Neural progenitor cell (in vitro differentiated cells): ENCODE measurements at regions not wholly inside any gene's neighbourhood (a gene's known extent, or its start where the extent isn't known, plus 50 kb on each side); places are given as distances from the start of the nearest gene placed in this dataset.

Experiments used
- DNase-seq: peaks from one replicate; pipeline ENCODE4 v3.0.0-alpha.2; 2016; ENCODE audit warnings: low spot score
- H2AFZ ChIP-seq: fragments of 200-600 bp; sonication (generic); replicated peaks from 2 replicates; pipeline ENCODE4 v1.6.1; 2016; ENCODE audit warnings: antibody characterized with exemption
- H3F3A ChIP-seq: fragments of 200-600 bp; sonication (generic); 2 replicates; pipeline ENCODE4 v1.6.1; 2016; ENCODE audit warnings: antibody characterized with exemption, low read depth
- H3K27ac ChIP-seq: fragments of 200-600 bp; sonication (generic); 2 replicates; pipeline ENCODE4 v1.5.1; 2016; ENCODE audit warnings: mild to moderate bottlenecking
- H3K27me3 ChIP-seq: fragments of 200-600 bp; sonication (generic); 2 replicates; pipeline ENCODE4 v1.6.1; 2016; ENCODE audit warnings: mild to moderate bottlenecking, moderate library complexity
- H3K36me3 ChIP-seq: fragments of 200-600 bp; sonication (generic); 2 replicates; pipeline ENCODE4 v1.5.1; 2016
- H3K4me1 ChIP-seq: fragments of 200-600 bp; sonication (generic); 2 replicates; pipeline ENCODE4 v1.6.1; 2016; ENCODE audit warnings: mixed run types
- H3K4me2 ChIP-seq: fragments of 200-600 bp; sonication (generic); 2 replicates; pipeline ENCODE4 v1.6.1; 2016
- H3K4me3 ChIP-seq: fragments of 200-600 bp; sonication (generic); 2 replicates; pipeline ENCODE4 v1.5.1; 2016
- H3K79me2 ChIP-seq: fragments of 200-600 bp; sonication (generic); 2 replicates; pipeline ENCODE4 v1.6.1; 2016; ENCODE audit warnings: low read depth
- H3K9ac ChIP-seq: fragments of 200-600 bp; sonication (generic); 2 replicates; pipeline ENCODE4 v1.6.1; 2016
- H3K9me3 ChIP-seq: fragments of 200-600 bp; sonication (generic); 2 replicates; pipeline ENCODE4 v1.5.1; 2016; ENCODE audit warnings: low read depth
- H4K20me1 ChIP-seq: fragments of 200-600 bp; sonication (generic); 2 replicates; pipeline ENCODE4 v1.6.1; 2016; ENCODE audit warnings: low read depth
- H3K27ac Mint-ChIP-seq: 3 replicates; pipeline ENCODE4 v1.8.0; 2021; ENCODE audit warnings: mixed read lengths
- H3K27me3 Mint-ChIP-seq: 2 replicates; pipeline ENCODE4 v1.8.0; 2022; ENCODE audit warnings: low read depth, mild to moderate bottlenecking, inconsistent platforms, moderate library complexity, mixed read lengths; ENCODE audit not compliant: insufficient read depth
- H3K36me3 Mint-ChIP-seq: 3 replicates; pipeline ENCODE4 v1.8.0; 2021; ENCODE audit warnings: mixed read lengths
- H3K4me1 Mint-ChIP-seq: 3 replicates; pipeline ENCODE4 v1.8.0; 2021; ENCODE audit warnings: mixed read lengths
- H3K4me3 Mint-ChIP-seq: 3 replicates; pipeline ENCODE4 v1.8.0; 2021; ENCODE audit warnings: mild to moderate bottlenecking, moderate library complexity, mixed read lengths
- H3K9me3 Mint-ChIP-seq: 3 replicates; pipeline ENCODE4 v1.8.0; 2020; ENCODE audit warnings: mixed read lengths
- CTCF ChIP-seq: fragments of 200-600 bp; sonication (generic); IDR thresholded peaks from 2 replicates; pipeline ENCODE4 v1.5.1; 2017; ENCODE audit warnings: antibody characterized with exemption, mild to moderate bottlenecking
- EZH2 ChIP-seq: fragments of 200-600 bp; sonication (generic); IDR thresholded peaks from 2 replicates; pipeline ENCODE4 v1.6.1; 2017; ENCODE audit warnings: antibody characterized with exemption, mild to moderate bottlenecking, moderate library complexity
- EZH2phosphoT487 ChIP-seq: fragments of 200-600 bp; sonication (generic); IDR thresholded peaks from 2 replicates; pipeline ENCODE4 v1.6.1; 2017; ENCODE audit warnings: antibody characterized with exemption

- Histone ChIP-seq H4K20me1 (no peaks in the 10 kb centered on the region), H3K4me1 (peaks cover 33% of the 10 kb centered on the region), H3K27me3 (peaks cover 29% of the 10 kb centered on the region), H2AFZ (peak overlapping the region; percentile 14), H3K9ac (no peak overlapping the region), H3K36me3 (no peaks in the 10 kb centered on the region), H3F3A (peaks cover 4% of the 10 kb centered on the region), H3K9me3 (no peaks in the 10 kb centered on the region), H3K27ac (no peak overlapping the region), H3K79me2 (no peaks in the 10 kb centered on the region), H3K4me3 (no peak overlapping the region), H3K4me2 (no peak overlapping the region)
- DNase-seq = no peak
- TF ChIP-seq CTCF (no peak), EZH2 (no peak), EZH2phosphoT487 (no peak)
- Mint-ChIP-seq H3K27me3 (no peaks in the 10 kb centered on the region), H3K27ac (no peak overlapping the region), H3K9me3 (no peaks in the 10 kb centered on the region), H3K4me3 (no peak overlapping the region), H3K4me1 (peaks cover 6% of the 10 kb centered on the region), H3K36me3 (no peaks in the 10 kb centered on the region)
Observed at GRCh38 chr20:59399426-59400099, 99.2 kb downstream of the EDN3 start.

- Mint-ChIP-seq H3K4me3 (no peak overlapping the region), H3K4me1 (peaks cover 17% of the 10 kb centered on the region), H3K27ac (no peak overlapping the region), H3K9me3 (no peaks in the 10 kb centered on the region), H3K36me3 (no peaks in the 10 kb centered on the region), H3K27me3 (peaks cover 2% of the 10 kb centered on the region)
- no peaks in the 10 kb centered on the region for H3K36me3 ChIP-seq
- H3K4me1 ChIP-seq = peaks cover 45% of the 10 kb centered on the region
- no peak overlapping the region for H3K4me3 ChIP-seq
- no peaks in the 10 kb centered on the region for H3K79me2 ChIP-seq
- TF ChIP-seq EZH2phosphoT487 (no peak), CTCF (no peak), EZH2 (no peak)
- peaks cover 16% of the 10 kb centered on the region for H3F3A ChIP-seq
- no peak overlapping the region for H3K27ac ChIP-seq
- no peaks in the 10 kb centered on the region for H4K20me1 ChIP-seq
- peaks cover 29% of the 10 kb centered on the region for H3K27me3 ChIP-seq
- no peak overlapping the region for H2AFZ ChIP-seq
- no peak for DNase-seq
- H3K9ac ChIP-seq = no peak overlapping the region
- no peak overlapping the region for H3K4me2 ChIP-seq
- H3K9me3 ChIP-seq = no peaks in the 10 kb centered on the region
Observed at GRCh38 chr20:59400708-59401107, 100.3 kb downstream of the EDN3 start.

GRCh38 chr20:59402681-59403080, 102.3 kb downstream of the EDN3 start:
- TF ChIP-seq CTCF (no peak), EZH2phosphoT487 (no peak), EZH2 (no peak)

More at GRCh38 chr20:59402681-59403080, 102.3 kb downstream of the EDN3 start:
- Mint-ChIP-seq H3K9me3 (no peaks in the 10 kb centered on the region), H3K36me3 (no peaks in the 10 kb centered on the region), H3K27me3 (peaks cover 2% of the 10 kb centered on the region), H3K4me3 (no peak overlapping the region), H3K27ac (no peak overlapping the region), H3K4me1 (peaks cover 20% of the 10 kb centered on the region)
- H3K4me3 ChIP-seq = peak overlapping the region; percentile 54
- H3F3A ChIP-seq = peaks cover 20% of the 10 kb centered on the region
- H2AFZ ChIP-seq = peak overlapping the region; percentile 92
- peak overlapping the region; percentile 98 for H3K4me2 ChIP-seq
- no peak overlapping the region for H3K27ac ChIP-seq
- no peaks in the 10 kb centered on the region for H3K9me3 ChIP-seq
- peaks cover 48% of the 10 kb centered on the region for H3K4me1 ChIP-seq
- H3K9ac ChIP-seq = no peak overlapping the region
- H4K20me1 ChIP-seq = no peaks in the 10 kb centered on the region
- DNase-seq = no peak
- H3K36me3 ChIP-seq = no peaks in the 10 kb centered on the region
- peaks cover 34% of the 10 kb centered on the region for H3K27me3 ChIP-seq
- no peaks in the 10 kb centered on the region for H3K79me2 ChIP-seq
